G401.6 (cell line): ENCODE measurements at regions not wholly inside any gene's neighbourhood (a gene's known extent, or its start where the extent isn't known, plus 50 kb on each side); places are given as distances from the start of the nearest gene placed in this dataset.

ENCODE experiments used
- FAIRE-seq: peaks from 2 replicates; lab custom pipeline; 2012; peaks lifted over from hg19 to GRCh38; lab: Jason Lieb, UNC

DNA sequence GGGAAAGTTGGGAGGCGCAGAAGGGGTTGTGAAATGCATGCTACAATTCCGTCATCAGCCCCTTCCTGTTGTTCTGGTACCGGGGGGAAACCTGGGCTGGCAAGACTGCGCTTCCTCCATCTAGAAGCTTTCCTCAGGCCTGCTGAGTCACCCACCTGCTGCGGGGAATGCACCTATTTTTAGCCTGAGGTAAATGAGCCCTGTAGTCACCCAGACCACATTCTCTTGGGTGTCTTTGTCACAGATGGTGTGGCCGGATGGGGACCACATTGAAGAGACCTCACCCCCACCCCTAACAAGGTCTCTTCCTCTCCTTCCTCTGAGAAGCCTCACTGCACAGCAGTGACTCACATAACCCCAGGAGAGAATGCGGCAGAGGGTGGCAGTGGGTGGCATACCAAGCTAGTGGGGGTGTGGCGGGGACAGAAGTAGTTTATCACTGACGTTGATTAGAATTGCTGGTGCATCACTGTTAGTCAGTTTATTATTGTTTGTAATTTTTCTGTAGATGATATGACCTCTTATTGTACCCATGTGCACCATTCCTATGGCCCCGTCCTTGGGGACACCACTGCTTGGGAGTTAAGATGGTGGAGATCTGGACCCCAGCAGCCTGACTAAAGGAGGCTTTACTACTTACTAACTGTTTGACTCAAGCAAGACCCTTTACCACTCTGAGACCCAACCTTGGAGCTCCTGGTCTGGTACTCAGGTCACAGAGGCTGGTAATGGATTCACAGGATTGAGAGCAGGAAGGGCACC lies 83.0 kb upstream of the DUSP5 start:
- FAIRE-seq: no peak

DNA sequence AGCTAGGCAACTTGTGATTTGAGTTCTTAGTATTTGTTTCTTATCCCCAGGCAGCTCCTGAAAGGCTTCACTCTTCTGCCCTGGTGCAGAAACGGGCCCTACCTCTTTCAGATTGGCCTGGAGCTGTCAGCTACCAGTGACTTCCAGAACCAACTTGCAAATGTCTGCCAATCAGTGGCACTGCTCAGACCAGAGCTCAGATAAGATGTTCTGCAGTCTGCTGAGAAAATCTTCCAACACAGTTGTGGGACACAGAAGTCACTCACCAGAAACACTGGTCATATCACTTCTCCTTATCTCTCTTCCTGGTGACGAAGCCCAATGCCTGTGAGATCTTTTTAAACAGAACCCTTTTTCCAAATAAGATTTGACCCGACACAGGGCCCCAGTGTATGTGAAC lies 81.9 kb upstream of the DUSP5 start:
- FAIRE-seq: no peak

DNA sequence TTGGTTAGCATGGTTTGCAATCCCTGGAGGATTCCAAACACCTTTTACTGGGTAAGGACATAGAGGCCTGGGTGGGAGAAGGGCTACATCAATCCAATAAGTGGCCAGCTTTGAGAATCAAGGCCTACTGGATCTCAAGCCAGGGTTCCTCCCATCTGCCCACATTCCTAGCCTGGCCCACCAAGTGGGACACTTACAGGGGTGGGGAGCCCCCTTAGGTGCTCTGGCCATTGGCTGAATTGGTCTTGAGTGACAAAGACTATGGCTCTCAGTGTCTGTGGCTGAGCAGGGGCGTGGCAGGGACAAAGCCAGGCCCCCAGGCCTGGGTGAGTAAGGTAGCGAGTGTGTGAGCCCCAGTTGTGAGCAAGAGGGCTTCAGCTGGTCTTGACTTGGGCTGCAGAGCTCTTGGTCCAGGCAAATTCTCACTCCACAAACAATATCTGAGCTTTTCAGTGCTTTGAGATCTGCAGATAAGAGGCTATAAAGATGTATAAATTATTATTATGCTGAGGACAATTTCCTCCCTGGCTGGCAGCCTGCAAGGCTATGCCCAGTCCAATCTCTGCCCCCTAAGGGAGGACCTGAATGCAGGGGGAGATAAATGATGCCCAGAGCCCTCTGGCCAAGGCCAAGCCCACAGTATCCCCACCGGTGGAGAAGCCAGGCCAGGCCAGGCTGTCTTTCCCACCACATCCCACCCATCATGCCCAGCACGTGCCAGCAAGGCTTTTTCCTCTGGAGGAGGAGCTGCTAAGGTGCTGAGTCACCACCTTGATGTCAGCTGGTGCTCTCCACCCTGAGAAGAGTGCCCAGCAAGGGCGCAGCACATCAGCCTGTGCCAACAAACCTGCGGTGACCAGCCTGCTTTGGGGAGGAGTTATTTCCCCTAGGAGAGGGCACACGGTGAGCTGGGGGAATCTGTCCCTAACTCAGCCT lies 80.7 kb upstream of the DUSP5 start:
- no peak for FAIRE-seq

DNA sequence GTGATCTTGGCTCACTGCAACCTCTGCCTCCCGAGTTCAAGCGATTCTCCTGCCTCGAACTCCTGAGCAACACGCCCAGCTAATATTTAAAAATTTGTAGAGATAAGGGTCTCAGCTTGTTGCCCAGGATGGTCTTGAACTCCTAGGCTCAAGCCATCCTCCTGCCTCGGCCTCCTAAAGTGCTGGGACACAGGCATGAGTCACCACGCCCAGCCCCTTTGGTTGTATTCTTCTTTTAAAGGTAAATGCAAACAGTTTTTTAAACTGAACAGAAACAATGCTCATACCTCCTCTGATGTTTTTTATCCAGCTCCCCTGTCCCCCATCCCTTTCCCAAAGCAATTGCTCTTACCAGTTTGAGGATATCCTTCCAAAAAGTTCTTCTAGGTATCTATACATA lies 79.5 kb upstream of the DUSP5 start:
- no peak for FAIRE-seq

DNA sequence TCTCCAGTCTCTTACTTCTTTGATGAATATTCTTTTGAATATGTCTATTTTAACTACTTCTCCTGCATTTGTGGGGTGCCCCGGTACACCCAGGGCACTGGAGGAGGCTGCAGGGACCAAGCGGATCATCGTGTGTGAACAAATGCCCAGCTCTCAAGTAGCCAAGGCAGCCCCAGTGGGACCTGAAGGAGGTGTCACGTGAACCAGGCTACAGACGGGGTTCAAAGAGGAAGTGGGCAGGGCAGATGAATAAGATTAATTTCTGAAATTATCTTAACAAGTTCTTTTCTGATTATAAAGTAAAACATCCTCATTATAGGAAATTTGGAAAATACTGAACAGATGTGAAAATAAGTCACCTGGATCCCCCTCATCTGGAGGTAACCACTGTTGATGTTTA lies 78.4 kb upstream of the DUSP5 start:
- no peak for FAIRE-seq

DNA sequence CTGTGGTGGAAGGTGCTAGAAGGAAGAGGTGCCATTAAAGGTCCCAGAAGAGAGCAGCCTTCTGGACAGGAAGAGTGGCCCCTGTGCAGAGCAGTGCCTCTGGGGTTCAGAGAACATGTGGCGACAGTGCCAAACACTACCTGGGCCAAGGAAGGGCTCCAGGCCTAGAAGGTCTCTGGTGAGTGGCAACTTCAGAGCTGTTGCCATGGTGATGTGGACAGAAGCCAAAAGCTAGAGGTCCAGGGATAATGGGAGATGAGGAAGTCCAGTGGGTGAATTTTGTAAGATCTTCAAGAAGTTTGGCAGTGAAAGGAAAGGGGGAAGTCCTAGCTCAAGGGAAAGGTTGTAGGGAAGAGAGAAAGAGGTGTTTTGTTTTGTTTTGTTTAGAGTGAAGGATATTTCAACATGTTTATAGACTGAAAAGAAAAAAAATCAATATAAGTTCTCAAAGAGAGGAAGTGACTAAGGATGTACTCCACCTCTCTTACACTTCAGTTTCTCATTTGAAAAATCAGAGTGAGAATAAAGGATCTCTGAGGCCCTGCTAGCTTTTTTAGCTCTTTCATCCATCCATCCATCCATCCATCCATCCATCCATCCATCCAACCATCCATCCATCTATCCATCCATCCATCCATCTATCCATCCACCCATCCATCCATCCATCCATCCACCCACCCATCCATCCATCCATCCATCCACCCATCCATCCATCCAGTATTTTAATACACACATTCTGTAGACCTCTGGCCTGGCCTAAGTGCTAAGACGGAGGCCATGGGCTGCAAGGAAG lies 77.1 kb upstream of the DUSP5 start:
- FAIRE-seq: no peak

DNA sequence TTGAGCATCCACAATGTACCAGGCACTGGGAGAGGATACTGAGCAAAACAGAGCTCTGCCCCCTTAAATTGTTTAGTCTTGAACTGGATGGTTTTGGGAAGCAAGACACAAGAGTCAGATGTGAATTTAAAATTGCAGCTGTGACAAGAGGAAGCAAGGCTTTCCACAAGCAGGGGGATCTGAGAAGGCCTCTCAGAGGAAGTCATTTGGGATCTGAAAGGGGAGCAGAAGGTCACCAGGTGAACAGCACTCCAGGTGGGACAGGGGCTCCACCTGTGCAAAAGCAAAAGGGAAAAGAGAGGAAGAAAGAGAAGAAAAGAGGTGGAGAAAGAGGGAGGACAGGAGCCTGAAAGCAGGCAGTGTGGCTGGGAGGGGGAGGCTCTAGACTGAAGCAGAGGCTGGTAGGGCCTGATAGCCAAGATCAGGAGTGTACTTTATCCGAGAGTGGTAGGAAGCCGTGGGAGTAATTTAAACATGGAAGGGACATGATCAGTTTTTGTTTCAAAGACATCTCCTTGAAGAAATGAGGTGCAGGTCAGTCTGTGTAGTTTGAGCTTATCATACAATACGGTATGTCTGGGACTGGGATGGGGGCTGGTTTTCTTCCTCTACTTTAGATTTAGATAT lies 76.1 kb upstream of the DUSP5 start:
- FAIRE-seq: no peak

DNA sequence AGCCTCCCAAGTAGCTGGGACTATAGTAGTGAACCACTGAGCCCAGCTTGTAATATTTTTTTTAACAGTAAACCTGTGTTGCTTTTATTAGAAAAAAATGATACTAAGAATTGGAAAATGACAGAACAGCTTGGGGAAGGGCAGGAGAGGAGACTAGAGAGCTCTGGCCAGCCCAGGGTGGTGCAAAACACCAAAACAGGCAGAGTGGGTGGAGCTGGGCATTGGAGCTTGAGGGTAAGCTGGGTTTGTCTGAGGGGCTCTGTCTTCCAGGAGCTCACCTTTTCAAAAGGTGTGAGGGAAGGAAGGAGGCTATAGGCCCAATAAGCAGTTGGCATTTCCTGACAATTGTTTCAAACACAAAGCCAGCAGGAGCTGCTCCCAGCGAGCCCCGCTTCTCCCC lies 75.2 kb upstream of the DUSP5 start:
- no peak for FAIRE-seq

DNA sequence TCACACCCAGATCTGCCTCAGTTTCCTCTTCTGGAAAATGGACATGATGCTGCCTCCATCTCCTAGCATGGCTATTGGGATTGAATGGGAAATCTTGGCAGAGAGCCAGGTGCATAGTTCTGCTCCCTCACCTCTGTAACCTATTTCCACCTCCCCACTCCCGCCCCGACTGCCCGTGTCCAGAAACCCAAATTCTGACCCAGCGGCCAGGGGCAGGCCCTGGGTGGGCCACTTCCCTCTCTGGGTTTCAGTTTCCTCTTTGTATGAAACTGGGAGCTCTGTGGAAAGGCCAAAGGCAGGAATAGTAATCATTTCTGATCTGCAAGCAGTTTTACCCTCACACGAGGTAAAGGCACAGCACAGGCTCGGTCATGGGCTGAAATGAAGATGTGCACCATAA lies 74.1 kb upstream of the DUSP5 start:
- no peak for FAIRE-seq

DNA sequence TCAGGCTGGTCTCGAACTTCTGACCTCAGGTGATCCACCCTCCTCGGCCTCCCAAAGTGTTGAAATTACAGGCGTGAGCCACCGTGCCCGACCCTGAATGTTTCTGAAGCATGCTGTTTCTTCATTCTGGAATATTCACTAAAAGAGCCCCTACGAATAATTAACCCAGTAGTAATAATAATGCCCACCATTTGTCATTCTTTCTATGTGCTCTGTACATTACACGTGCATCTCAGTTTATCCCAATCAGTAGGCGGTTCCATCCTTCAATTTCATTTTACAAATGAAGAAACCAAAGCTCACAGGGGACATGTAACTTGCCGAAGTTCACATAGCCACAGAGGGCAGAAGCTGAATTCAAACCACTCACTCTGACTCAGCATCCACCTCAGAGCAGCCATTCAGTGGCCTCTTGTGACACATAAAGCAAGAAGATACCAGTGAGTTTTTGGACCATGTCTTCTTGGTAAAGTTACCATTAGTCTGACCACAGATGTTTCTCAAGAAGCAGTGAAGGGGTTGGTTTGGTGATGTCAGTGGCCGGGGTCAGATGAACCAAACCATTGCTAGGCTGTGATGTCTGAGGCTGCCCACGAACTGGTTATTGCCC lies 71.9 kb upstream of the DUSP5 start:
- FAIRE-seq: no peak

DNA sequence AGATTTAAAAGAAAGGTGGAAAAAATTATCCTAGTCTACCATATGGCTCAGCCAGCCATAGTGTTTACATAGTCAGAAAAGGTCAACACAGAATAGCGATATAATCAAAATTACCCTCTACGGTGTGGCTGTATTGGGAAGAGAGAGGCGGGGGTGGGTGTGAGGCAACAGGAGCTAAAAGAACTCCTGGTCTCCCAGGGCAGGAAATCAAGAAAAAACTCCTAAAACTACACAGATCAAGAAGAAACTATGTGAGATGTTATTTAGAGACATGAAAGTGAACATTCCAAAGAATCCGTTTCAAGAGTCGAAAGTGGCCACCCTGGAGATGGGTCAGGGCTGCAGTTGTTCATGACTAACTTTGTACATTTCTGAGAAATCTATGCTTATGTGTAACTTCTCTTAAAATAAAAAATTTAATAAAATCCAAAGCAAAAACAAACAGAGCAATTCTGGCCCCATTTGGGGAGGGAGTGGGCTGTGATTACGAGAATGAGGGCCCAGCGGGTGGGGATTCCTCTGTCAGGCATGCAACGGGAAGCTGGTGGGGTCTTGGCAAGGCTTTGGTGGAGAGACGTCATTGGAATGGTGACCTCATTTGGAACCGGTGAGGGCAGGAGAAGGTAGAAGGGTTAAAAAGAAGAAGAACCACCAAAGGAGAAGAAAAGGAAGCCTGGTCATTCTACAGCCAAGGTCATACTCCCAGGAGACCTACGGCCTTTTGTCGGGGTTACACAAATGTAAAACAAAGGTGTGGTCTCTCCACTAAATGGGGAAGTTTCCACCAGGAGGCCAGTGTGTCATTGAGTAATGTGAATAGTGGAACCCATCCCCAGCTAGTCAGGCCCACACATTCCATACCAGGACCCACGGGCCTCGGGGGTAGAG lies 71.2 kb upstream of the DUSP5 start:
- FAIRE-seq: no peak

DNA sequence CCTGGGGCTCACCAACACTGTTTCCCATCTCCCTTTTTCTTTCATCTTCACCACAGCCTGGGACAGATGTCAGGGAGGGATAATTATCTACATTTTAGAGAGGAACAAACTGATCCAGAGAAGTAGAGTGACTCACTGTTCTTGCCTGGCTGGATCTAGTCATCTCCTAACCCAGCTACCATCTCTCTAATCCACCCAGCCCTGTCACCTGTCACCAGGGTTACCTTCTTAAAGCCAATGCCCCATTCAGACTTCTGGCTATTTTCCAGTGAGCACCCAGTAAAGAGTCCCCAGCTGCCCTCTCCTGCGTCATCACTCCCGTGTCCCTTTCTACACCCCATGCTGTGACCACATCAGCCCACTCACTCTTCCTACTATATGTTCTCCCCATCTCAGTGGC lies 68.4 kb upstream of the DUSP5 start:
- FAIRE-seq: no peak

DNA sequence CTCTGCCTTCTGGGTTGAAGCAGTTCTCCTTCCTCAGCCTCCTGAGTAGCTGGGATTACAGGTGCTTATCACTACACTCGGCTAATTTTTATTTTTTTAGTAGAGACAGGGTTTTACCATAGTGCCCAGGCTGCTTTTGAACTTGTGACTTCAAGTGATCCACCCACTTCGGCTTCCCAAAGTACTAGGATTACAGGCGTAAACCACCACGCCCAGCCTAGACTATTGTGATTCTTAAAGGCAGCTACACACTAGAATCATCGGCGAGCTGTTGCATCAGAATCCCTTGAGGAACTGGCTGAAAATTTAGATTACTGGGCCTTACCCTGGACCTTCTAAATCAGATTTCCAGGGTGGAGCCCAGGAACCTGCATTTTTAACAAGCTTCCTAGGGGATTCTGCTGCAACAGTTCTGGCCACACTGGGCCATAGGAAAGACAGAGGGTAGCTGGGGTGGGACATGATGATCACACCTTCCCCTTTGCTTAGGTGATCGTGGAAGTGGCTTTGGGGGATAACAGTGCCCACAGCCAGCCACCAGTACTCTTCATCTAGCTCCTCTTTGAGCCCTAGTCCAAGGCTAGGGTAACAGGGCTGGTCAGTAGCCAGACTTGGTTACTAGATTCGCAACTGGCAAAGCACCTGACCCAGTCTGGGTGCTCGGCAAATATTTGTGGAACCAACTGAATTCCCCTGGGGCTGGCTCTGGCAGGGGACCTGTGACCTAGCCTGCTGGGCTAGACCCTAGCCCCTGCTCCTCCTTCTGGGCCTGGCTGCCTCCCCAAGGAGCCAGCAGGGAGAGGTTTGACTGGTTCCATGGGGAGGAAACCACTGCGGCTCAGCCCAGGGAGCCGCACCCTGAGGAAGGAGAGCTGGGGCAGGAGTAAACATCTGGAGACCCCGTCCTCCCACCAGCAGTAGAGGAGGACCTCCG lies 67.1 kb upstream of the DUSP5 start:
- no peak for FAIRE-seq

DNA sequence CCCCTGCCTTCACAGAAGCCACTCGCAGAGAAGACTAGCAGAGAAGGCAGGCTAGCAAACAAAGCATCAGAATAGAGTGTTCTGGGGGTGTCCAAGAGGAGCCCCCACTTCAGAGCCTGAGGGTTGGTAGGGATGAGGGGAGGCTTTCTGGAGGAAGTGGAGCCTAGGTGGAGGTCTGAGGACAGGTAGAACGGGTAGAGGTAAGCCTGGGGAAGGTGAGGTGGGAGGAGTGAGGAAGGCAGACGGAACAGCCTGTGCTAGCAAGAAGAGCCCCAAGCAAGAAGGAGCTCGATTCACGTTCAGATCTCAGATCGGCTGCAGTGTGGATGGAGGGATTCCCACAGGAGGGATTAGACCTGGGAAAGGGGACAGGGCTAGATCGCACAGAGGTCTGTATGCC lies 66.0 kb upstream of the DUSP5 start:
- no peak for FAIRE-seq

DNA sequence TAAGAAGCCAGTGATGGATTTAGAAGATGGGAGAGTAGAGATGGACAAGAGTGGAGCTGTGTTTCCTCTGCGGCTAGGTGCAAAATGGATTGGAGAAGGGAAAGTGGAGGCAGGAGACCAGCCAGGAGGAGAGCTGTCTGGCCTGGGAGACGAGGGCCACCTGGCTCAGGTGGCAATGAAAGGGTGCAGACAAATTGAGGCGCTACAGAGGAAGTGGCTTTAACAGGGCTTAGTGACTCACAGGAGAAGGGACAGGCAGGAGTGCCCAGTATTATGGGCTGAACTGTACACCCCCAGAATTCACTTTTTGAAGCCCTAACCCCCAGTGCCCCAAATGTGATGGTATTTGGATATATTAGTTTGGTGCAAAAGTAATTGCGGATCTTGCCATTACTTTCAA lies 65.6 kb upstream of the DUSP5 start:
- FAIRE-seq: no peak

DNA sequence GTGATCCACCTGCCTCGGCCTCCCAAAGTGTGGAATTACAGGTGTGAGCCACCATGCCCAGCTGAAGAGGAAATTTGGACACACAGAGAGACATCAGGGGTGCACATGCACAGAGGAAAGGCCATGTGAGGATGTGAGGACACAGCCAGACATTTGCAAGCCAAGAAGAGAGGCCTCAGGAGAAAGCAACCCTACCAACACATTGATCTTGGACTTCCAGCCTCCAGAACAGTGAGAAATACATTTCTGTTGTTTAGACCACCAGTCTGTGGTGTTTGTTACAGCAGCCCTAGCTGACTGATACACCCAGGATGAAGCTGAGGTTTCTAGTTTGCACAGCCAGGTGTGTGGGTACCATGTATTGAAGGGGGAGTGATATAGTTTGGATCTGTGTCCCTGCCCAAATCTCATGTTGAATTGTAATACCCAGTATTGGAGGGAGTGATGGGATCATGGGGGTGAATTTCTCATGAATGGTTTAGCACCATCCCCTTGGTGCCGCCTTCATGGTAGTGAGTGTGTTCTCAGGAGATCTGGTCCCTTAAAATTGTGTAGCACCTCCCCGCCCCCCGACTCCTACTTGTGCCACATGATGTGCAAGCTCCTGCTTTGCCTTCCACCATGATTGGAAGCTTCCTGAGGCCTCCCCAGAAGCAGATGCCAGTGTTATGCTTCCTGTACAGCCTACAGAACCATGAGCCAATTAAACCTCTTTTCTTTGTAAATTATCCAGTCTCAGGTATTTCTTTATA lies 64.7 kb upstream of the DUSP5 start:
- no peak for FAIRE-seq

DNA sequence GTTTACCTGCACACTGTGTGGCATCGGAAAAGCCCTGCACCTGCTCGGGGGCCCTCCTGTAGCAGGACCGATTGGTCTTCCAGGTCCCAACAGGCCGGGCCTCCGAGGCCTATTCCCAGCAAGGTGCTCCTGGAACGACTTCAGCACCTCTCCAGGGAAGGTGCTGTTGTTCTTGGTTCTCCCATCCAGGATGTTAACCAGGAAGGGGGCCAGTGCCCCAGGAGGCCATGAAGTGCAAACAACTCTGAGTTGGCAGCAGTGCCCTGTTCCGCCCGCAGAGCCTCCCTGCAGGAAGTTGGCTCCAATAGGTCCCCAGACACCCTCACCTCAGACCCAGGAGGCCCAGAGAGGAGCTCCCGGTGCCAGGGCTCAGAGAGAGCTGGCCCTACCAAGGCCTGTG lies 64.0 kb upstream of the DUSP5 start:
- FAIRE-seq: no peak

DNA sequence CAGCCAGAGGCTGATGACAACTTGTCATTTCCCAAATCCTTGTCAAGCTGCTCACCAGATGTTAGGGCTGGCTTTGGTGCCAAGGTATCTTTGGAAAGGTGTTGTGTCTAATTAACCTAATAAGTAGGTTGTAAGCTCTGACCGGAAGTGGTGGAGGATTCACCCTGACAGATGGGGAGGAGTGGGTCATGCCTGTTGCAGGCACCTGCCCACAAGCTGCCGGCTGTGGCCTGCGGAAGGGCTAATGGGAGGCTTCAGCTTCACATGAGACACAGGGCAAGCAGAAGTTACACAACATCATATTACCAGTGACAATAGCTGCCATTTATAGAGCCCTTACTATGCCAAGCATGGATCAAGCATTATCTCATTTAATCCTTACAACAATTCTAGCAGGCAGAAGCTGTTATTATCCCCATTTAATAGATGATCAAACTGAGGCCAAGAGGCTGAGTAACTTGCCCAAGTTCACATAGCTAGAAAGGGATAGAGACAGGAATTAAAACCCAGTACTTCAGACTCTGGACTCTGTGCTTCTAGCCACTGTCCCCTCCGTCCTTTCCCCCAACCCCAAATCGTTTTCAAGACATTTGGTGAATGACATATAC lies 63.1 kb upstream of the DUSP5 start:
- no peak for FAIRE-seq
